ENCODE measurements at regions not wholly inside any gene's neighbourhood (a gene's known extent, or its start where the extent isn't known, plus 50 kb on each side); places are given as distances from the start of the nearest gene placed in this dataset.

- TF ChIP-seq, protein P1, sequence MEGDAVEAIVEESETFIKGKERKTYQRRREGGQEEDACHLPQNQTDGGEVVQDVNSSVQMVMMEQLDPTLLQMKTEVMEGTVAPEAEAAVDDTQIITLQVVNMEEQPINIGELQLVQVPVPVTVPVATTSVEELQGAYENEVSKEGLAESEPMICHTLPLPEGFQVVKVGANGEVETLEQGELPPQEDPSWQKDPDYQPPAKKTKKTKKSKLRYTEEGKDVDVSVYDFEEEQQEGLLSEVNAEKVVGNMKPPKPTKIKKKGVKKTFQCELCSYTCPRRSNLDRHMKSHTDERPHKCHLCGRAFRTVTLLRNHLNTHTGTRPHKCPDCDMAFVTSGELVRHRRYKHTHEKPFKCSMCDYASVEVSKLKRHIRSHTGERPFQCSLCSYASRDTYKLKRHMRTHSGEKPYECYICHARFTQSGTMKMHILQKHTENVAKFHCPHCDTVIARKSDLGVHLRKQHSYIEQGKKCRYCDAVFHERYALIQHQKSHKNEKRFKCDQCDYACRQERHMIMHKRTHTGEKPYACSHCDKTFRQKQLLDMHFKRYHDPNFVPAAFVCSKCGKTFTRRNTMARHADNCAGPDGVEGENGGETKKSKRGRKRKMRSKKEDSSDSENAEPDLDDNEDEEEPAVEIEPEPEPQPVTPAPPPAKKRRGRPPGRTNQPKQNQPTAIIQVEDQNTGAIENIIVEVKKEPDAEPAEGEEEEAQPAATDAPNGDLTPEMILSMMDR (IDR thresholded peaks at IDR 0.05): no peak
- TF ChIP-seq POLR2A (IDR thresholded peaks at IDR 0.05): no peak
Measured at GRCh38 chr13:84399320-84400085, 517.2 kb upstream of the SLITRK1 start.
